ENCODE measurements at regions not wholly inside any gene's neighbourhood (a gene's known extent, or its start where the extent isn't known, plus 50 kb on each side); places are given as distances from the start of the nearest gene placed in this dataset.

GRCh38 chr2:217706513-217706912 is 296.3 kb downstream of the TNS1 start:
- TF ChIP-seq, protein P1, sequence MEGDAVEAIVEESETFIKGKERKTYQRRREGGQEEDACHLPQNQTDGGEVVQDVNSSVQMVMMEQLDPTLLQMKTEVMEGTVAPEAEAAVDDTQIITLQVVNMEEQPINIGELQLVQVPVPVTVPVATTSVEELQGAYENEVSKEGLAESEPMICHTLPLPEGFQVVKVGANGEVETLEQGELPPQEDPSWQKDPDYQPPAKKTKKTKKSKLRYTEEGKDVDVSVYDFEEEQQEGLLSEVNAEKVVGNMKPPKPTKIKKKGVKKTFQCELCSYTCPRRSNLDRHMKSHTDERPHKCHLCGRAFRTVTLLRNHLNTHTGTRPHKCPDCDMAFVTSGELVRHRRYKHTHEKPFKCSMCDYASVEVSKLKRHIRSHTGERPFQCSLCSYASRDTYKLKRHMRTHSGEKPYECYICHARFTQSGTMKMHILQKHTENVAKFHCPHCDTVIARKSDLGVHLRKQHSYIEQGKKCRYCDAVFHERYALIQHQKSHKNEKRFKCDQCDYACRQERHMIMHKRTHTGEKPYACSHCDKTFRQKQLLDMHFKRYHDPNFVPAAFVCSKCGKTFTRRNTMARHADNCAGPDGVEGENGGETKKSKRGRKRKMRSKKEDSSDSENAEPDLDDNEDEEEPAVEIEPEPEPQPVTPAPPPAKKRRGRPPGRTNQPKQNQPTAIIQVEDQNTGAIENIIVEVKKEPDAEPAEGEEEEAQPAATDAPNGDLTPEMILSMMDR (IDR thresholded peaks at IDR 0.05) = no peak
- no peak for TF ChIP-seq TCF7L2 (IDR thresholded peaks at IDR 0.05; ENCODE audit: low read depth, low read length)

Measured in Panc1 (cell line).